Posterior vena cava (tissue), 2 donors: ENCODE measurements at regions not wholly inside any gene's neighbourhood (a gene's known extent, or its start where the extent isn't known, plus 50 kb on each side); places are given as distances from the start of the nearest gene placed in this dataset.
"Not testable (repeated sequence)": the region's sequence is repeated elsewhere in the genome, so short reads cannot be mapped to it uniquely, and the experiment has no call there.

Experiments
- DNase-seq: peaks from one replicate; pipeline ENCODE4 v3.0.0-alpha.2; 2020; ENCODE audit warnings: low spot score
- intact Hi-C, 2 donors: fragments of 100-400 bp; cut with DNase I; formaldehyde crosslinking; loops; one replicate each; pipeline versions ENCODE4 v1.14.1 to v1.14.2; 2022 to 2023
- donor health status: DM: yes; HTN: yes; CAD: no.
- donor health status: DM: yes; HTN: yes; CAD: no.

DNA sequence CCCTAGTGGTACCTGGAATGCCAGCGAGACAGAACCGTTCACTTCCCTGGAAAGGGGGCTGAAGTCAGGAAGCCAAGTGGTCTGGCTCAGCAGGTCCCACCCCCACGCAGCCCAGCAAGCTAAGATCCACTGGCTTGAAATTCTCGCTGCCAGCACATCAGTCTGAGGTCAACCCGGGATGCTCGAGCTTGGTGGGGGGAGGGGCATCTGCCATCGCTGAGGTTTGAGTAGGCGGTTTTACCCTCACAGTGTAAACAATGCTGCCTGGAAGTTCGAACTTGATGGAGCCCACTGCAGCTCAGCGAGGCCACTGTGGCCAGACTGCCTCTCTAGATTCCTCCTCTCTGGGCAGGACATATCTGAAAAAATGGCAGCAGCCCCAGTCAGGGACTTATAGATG lies 464.7 kb upstream of the TOM1L1 start:
- intact Hi-C loops: no loop called here
- no peak for DNase-seq

DNA sequence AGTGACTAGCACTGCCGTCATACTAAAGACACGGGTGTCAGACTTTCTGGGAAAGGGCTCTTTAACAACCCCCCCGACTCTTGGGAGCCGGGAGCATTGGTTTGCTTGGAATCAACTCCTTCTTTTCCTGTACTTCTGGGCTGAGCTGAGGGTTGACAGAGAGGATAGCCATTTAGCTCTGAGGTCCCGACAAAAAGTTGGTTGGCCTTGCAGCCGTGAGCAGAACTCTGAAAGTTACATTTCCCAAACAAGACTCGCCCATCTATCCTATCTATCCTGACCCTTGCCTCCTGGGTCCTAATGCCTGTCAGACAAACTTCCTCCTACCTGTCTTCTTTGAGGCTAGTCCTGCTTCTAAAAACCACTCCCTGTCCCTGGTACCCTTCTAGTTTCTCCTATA lies 460.8 kb upstream of the TOM1L1 start:
- intact Hi-C loops: no loop called here
- DNase-seq: no peak

DNA sequence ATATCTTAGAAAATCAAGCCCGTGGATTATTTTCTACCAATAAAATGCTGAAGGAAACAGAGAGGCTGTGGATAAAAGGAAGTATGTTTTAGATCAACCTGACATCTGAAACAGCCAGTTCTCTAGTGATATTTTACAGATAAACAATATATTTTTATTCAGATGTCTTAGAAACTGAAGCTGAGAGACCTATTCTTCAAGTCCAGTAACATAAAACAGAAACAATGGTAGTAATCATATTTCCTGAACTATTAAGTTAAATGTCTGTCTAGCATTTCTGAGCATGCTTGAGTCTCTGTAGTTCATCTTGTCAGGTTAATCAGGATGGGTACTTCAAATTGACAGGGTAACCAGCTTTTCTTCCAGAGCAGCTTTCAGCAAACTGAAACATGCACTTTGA lies 449.6 kb upstream of the TOM1L1 start:
- DNase-seq: no peak
- intact Hi-C loops: no loop called here

DNA sequence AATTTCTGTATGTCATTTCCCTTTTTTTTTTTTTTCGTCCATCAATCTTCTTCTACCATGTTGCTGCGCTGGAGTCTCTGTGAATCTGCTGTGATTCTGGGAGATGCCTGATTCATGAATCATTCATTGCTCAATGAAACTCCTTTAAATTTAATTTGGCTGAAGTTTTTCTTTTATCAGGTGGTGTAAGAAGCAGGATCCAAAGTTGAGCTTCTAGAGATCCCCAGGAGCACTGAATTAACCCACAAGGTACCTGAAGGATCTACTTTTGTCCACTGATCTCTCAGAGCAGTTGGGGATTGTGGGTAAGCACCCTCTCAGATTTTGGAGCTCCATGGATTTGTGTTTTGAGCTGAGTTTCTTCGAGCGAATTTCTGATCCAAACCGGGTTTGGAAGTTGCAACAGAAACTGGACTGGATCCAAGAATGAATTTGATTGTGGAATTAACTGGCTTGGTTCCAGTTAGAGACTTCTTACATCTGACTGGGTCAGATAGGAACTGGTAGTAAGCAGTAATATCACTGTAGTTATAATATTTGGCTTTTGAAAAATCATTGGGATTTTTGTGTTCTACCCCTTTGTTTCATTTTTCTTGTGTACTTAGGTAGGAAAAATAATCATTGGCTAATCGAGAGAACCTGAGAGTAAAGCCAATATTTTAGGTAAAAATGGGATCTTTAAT lies 447.8 kb upstream of the TOM1L1 start:
- no peak for DNase-seq
- intact Hi-C loops: no loop called here

DNA sequence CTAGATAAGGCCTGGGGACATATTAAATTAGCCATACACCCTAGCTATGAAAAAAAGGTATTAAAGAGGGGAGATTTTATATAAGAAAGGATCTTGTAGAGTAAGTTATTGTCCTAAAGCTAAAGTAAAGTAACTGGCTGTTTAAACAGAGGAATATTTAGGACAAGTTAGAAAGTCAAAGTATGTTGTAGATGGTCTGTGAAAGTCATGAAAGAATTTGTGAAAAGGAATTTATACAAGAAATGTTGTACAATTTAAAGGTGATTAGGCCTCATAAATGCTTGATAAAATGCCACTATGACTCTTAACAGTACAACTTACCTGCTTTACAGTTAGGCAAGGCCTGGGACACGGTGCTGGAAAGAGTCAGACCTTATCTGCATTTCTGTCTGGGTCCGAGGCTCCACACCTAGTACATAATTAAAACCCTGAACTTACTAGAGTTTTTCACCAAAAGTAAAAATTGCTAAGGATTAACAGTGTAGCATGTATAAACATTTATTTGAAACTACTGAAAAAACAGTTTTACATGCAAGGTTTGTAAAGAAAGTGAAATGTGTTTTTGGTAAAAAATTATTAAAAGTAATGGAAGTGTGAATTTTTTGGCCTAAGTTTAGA lies 445.3 kb upstream of the TOM1L1 start:
- intact Hi-C loops: no loop called here
- DNase-seq: no peak

DNA sequence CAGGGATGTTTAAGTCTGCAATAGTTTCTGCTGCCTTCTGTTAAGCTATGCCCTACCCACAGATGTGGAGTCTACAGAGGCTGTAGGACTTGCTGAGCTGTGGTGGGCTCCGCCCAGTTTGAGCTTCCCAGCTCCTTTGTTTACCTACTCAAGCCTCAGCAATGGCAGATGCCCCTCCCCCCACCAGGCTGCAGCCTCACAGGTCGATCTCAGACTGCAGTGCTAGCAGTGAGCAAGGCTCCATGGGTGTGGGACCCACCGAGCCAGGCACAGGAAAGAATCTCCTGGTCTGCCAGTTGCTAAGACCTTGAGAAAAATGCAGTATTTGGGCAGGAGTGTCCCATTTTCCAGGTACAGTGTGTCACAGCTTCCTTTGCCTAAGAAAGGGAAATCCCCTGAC lies 435.2 kb upstream of the TOM1L1 start:
- peak; percentile 59 for DNase-seq
- intact Hi-C loops: not testable (repeated sequence)

DNA sequence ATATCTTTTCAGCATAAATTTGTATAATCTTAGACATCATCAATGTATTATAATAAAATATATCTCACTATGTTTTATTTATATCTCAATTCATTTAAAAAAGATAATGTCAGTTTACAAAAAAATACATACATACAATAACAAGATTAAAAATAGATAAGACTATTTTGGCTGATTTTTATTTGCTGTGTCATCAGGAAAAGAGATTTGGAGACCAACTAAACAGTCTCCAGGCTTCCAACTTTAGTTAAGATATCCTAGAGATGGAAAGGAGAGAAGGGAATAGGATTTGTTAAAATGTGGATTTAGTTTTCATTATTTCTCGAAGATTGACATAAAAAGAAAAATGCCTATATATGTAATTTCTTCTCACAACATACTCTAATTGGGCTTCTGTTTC lies 433.8 kb upstream of the TOM1L1 start:
- intact Hi-C loops: no loop called here
- DNase-seq: no peak

DNA sequence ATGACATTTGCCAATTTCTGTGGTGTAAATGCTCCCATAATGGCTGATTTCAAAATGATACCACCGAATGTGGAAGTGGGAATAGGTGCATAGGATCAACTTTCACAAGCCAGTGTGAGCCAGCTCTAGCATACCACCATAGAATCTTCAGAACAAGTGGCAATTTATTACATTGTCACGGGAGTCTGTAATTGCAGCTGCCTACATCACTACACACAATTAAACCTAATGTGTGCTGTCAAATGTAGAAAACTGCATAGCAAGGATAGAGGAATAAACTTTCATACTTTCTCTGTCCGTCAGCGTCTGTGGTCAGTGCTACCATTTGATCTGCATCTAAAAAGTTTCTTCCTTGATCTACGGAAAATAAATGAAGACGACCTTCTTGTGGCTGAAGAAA lies 417.8 kb upstream of the TOM1L1 start:
- intact Hi-C loops: no loop called here
- no peak for DNase-seq

DNA sequence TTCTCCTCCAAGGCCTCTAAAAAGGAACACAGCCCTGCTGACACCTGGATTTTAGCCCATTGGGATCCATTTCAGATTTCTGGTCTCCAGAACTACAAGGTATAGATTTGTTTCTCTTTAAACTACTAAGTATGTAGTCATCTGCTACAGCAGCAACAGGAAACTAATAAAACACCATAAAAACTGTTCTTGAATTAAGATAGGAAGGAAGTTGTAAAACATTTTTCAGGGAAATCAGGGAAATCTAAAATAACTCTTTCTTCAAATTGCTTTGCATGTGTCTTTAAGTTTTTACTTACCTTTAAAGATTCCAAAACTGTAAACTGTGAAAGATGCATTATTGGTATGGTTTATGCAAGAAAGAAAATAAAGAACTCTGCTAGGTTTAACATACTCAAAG lies 407.0 kb upstream of the TOM1L1 start:
- intact Hi-C loops: no loop called here
- no peak for DNase-seq

DNA sequence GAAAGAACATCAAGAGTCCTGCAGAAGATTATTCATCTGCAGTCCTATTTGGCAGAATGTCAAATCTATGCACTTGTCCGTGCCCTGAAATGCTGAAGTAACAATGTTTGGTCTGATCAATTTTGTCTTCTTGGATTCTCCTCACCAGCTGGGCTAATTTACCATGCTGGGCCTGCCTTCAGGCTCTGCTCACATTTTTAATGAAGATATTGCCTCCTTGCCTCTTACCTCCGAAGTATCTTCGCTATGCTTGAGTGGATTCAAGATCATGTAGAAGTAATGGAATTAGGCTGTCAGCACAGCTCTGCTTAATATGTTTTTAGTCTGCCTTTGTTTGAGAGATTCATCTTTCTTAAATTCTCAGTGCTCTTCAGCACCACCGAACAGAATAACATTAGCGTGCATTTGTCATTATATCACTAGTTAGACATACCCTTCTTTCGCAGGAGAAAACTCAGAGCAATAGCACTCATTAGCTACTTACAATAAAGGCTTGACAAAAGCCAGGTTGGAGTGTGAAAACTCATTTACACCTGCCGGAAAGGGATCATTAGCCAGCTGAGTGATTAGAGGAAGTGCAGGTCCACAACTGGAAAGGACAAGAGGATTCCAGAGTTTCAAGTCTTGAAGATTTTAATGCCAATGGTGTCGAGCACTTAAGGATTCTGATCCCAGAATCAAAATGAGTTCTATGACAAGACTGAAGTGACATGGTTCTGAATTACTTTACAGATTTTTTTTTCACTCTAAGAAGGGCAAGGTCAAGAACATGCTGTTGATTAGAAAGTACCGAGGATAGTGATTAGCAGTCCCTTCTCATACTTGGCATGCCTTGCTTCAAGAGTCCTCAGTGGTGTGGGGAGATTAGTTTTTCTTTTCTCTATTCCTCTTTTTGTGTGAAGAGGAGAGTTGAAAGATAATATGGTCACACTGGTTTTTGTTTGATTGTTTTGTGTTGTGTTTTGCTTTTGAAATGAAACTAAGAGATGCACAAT lies 405.6 kb upstream of the TOM1L1 start:
- no peak for DNase-seq
- intact Hi-C loops: no loop called here

DNA sequence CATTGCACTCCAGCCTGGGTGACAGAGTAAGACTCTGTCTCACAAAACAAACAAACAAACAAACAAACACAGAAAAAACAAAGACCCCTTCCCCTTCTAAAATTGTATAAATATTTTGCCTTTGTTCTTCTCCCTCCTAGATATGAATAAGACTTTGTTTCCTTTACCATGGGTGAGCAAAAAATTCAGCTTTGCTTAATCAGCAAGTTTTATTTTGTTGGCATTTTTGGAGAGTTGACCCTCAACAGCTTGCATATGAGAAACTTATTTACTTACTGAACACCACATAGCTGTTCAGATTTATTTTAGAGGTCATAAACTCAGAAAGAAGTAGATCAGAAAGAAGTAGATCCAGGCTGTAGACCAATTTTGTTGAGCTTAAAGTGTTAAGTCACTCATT lies 395.2 kb upstream of the TOM1L1 start:
- intact Hi-C loops: no loop called here
- DNase-seq: no peak

DNA sequence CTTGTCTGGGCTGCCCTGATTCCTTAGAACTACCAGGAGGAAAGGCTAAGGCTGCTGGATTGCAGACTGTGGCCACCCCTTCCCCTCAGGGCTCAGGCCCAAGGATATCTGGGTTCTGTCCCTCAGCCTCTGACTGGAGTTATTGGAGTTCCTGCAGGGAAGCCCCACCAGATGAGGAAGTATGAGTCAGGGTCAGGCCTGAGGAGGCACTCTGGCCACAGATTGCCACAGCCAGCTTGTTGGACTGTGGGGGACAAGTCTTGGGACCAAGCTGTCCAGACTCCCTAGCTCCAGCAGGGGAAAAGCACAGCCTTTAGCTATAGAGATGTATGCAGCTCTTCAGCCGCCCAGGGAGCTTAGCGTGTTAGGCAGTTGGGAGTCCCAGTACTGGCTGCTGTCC lies 381.9 kb upstream of the TOM1L1 start:
- no peak for DNase-seq
- intact Hi-C loops: no loop called here

DNA sequence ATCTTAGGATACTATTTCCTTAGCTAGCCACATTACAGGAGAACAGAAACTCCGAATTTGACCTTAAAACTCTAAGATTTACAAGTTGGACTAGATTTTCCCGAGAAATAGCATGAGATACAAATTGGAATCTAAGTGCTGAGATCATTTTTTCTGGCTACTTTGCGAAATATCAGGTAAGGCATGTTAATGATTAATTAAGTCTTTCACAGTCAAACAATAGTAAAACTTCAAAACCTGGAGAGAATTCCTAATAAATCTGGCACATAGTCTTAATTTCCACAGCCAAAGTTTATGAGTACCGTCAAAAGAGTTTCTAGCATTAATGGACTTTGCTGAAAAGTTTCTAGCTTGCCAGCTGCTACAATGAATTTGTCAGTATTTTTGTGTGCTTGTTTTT lies 379.5 kb upstream of the TOM1L1 start:
- intact Hi-C loops: loop anchor here in 1 of 2 donors (10.0 kb wide), 1 partner anchor 1926 kb away; no protein-coding TSS in a partner anchor
- DNase-seq: no peak

DNA sequence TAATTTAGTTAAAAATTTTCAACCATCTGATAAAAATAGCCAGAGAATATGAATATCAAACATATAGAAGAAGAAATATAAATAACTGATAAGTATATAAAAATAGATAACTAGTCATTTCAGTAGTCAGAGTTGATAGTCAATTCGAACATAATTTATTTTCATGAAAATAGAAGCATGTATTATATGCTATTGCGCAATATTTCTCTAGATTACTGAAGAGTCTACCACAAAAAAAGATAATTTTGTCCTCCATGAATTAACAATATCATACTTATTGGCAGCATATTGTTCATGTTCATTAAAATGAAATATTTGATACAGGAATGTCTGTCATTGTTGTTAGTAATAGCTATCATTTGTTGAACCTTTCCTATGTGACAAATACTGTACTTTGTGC lies 376.2 kb upstream of the TOM1L1 start:
- intact Hi-C loops: loop anchor here in 1 of 2 donors (10.0 kb wide), 1 partner anchor 1930 kb away; no protein-coding TSS in a partner anchor
- DNase-seq: no peak

DNA sequence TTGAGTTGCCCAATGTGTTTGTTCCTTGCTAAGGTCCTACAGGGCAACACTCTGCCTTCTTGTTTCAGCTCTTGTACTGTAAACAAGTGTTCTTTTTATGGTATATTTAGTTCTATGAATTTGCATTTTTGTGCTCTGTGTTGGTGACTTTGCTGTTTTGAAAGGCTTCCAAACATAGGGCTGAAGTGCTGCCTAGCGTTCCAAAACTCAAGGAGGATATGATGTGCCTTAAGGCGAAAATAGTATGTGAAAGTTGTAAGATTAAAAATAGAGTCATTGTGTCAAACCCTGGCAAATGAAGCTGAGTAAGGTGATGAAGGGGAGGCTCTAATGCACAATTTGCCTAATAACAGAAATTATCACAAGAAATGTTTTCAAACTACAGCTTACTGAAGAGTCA lies 372.7 kb upstream of the TOM1L1 start:
- DNase-seq: no peak
- intact Hi-C loops: loop anchor here in 1 of 2 donors (10.0 kb wide), 1 partner anchor 1933 kb away; no protein-coding TSS in a partner anchor

DNA sequence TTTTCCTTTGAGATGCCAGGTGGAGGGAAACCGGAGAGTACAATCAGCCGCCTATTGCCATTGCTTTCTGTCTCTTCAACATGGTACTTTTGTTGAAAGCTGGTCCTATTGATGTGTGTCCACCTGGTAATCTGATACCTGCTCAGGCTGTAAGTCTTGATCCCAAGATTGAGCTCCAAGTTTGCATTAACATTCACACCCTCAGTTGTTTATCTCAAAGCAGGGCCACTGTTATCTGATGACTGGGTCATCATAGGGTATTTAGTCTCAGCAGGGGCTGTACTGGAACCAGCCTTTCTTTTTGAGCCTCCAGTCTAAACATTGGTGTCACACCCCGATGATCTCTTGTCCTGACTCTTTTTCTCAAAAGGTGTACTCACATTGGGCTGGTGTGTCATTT lies 370.3 kb upstream of the TOM1L1 start:
- intact Hi-C loops: no loop called here
- no peak for DNase-seq

DNA sequence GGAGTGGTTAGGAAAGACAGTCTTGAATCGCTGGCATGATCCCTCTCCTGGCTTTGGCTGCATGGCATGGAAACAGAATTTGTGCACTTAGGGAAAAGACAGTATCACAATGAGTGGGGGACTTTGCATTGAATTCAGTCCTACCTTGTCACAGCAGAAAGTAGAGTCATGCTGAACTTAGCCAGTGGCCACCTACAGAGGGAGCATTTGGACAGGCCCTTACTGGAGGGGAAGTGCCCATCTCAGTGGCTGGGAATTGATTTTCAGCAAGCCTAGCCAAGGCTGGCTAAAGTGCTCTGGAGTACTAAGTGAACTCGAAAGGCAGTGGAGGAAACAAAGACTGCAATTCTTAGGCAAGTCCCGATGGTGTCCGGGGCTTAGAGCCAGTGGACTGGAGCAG lies 364.3 kb upstream of the TOM1L1 start:
- DNase-seq: no peak
- intact Hi-C loops: no loop called here

DNA sequence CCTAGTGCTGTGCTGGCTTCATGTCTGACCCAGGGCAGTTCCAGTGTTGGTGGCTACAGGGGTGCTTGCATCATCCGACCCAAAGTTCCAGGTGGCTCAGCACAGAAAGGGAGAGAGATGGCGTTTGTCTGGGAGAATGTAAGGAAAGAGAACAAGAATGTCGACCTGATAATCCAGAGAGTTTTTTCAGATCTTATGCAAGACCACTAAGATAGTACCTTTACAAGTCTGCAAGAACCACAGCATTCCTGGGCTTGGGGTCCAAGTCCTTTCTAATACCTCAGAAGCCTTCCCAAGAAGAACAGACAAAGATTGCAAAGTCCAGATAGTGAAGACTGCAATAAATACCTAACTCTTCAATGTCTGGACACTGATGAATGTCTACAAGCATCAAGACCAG lies 363.0 kb upstream of the TOM1L1 start:
- intact Hi-C loops: no loop called here
- DNase-seq: no peak

DNA sequence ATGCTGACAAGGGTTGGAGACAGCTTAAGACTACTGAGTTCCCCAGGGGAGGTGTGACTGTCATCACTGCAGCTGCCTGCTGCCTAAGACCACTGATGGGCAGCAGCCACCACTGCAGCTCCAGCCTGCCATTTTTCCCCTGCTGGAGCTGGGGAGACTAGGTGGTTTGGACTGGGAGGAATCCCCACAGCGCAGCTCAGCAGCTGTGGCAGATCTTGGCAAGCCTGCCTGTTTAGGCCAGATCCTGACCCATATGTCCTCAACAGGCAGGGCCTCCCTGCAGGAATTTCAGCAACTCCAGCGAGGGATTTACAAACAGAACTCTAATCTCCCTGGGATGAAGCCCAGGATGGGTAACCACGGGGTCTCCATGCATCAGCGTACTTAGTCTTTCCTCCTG lies 356.4 kb upstream of the TOM1L1 start:
- intact Hi-C loops: no loop called here
- DNase-seq: no peak

DNA sequence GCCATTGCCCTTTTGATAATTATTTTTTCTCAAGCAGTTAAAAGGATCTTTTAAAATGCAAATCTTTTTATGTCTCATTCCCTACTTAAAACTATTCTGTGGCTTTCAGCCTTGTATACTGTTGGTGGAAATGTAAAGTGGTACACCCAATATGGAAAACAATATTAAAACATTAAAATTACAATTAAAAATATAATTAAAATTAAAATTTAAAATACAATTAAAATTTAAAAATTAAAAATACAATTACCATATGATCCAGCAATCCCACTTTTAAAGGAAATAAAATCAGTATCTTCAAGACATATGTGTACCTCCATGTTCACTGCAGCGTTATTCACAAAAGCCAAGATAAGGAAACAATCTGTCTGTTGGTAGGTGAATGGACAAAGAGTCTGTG lies 340.8 kb upstream of the TOM1L1 start:
- intact Hi-C loops: no loop called here
- DNase-seq: no peak
